ENCODE measurements at regions not wholly inside any gene's neighbourhood (a gene's known extent, or its start where the extent isn't known, plus 50 kb on each side); places are given as distances from the start of the nearest gene placed in this dataset.

DNA sequence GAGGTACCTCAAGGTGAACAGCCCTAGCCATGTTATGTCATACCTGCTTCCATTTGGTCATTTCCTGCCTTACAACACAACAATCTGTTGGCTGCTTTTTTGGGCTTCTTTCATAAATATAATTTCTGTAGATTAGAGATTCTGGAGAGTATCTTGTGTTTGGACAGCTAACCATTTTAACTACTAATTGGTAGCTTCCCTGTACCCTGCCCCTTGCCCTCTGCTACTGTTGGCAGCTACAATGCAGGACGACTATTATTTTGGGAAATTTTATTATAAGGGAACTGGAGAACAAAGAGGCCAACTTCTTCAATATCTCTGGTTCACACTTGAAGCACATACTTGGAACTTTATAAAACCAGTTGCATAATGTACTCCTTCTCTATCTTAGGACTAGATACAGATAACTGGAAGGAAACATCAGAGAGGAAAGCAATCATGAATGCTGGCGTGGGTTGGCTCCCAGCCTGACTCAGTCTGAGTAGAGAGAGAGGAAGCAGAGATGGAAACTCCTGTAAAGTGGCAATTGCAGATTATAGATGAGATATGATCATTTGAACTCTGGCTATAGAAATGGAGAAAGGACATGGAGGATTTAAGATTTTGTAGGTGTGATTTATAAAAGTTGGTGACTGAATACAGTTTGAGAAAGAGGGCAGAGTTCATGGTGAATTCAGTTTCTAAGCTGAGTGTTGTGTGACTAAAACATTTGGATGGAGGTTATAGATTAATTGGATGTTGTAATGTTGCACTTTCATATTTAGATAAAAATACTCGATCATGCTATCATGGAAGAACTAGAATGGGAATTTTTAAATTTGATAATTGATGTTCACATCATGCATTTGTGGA lies 74.5 kb downstream of the MDH1 start:
- 57 to 58% methylated on average over 3 of the region's 3 CpGs for WGBS, 2 donors
- no peaks in the 10 kb centered on the region for H3K4me1 ChIP-seq
- H3K27ac ChIP-seq: no peak overlapping the region
- no peaks in the 10 kb centered on the region for H3K27me3 ChIP-seq
- TF ChIP-seq CTCF (IDR thresholded peaks at IDR 0.05): no peak
- no peak for TF ChIP-seq POLR2A (IDR thresholded peaks at IDR 0.05)
- intact Hi-C loops (cut with DNase I; ENCODE audit: low total_unique reads): no loop called here
- DNase-seq: no peak
- H3K4me3 ChIP-seq: no peak overlapping the region
- H3K36me3 ChIP-seq (ENCODE audit: low read depth, missing control alignments): no peaks in the 10 kb centered on the region
- no peaks in the 10 kb centered on the region for H3K9me3 ChIP-seq

GRCh38 chr2:63665091-63665490 lies 76.3 kb downstream of the MDH1 start:
- no peak for DNase-seq
- no peaks in the 10 kb centered on the region for H3K4me1 ChIP-seq
- H3K36me3 ChIP-seq (ENCODE audit: low read depth, missing control alignments): no peaks in the 10 kb centered on the region
- intact Hi-C loops (cut with DNase I; ENCODE audit: low total_unique reads): no loop called here
- H3K9me3 ChIP-seq: no peaks in the 10 kb centered on the region
- TF ChIP-seq POLR2A (IDR thresholded peaks at IDR 0.05) (no peak), CTCF (IDR thresholded peaks at IDR 0.05) (no peak)
- H3K27me3 ChIP-seq: no peaks in the 10 kb centered on the region
- H3K4me3 ChIP-seq: no peak overlapping the region
- no peak overlapping the region for H3K27ac ChIP-seq
- 47 to 72% methylated on average over 2 of the region's 2 CpGs for WGBS, 2 donors

DNA sequence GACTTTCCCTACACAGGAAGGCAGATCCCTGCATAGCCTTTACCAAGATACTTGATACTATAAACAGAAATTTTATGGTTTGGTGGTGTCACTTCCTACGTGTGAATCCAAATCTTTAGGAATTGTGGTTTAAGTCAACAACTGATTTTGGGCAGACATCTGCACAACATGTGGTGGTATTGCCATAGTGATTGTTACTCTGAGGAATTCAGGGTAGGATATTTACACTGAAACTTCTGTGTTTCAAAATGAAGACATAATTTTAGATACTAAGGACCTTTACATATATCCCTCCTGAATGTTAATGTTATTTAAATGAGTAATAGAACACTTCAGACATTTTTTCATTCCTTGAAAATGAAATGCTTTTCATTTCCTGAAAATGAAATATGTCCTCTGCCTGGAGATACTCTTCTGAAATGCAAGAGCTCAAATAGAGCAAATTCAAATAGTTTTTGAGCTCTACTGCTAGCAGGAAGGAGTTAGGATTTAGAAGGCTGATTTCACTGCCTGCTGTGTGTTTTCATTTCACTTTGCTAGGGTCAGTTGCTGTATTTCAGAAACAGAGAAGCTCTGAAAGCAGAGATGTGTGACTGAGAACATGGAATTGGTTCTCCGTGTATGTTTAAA lies 77.2 kb downstream of the MDH1 start:
- intact Hi-C loops (cut with DNase I; ENCODE audit: low total_unique reads): no loop called here
- TF ChIP-seq CTCF (IDR thresholded peaks at IDR 0.05) (no peak), POLR2A (IDR thresholded peaks at IDR 0.05) (no peak)
- 82 to 88% methylated on average over 2 of the region's 2 CpGs for WGBS, 2 donors
- no peak overlapping the region for H3K27ac ChIP-seq
- no peak for DNase-seq
- no peaks in the 10 kb centered on the region for H3K9me3 ChIP-seq
- no peaks in the 10 kb centered on the region for H3K27me3 ChIP-seq
- H3K36me3 ChIP-seq (ENCODE audit: low read depth, missing control alignments): no peaks in the 10 kb centered on the region
- H3K4me1 ChIP-seq: no peaks in the 10 kb centered on the region
- no peak overlapping the region for H3K4me3 ChIP-seq

DNA sequence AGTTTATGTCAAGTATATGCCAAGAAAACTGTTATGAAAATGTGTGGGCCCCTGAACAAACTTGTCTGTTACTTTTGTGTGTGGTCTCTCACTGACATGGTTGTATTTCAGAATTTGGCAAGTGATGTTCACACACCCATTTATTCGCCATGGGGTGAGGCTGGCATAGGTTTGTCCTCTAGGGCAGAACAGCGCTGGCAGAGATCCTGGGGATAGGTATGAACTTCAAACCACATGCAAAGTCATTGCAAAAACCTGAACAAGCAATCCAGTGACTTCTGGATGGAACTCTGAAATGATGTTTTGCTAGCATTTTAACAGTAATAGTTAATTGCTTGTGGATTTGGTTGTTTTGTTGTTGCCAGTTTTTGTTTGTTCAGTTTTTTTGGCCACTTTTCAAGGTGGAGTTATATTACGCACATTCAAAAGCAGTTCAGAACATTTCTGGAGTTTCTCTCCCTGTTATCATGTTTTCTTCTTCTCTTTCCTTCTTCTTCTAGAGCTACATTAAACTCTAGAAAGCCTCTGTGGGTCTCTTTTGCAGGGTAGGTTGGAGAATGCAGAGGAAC lies 78.5 kb downstream of the MDH1 start:
- no peak for DNase-seq
- TF ChIP-seq POLR2A (IDR thresholded peaks at IDR 0.05): no peak
- TF ChIP-seq CTCF (IDR thresholded peaks at IDR 0.05): no peak
- H3K27ac ChIP-seq: no peak overlapping the region
- no peak overlapping the region for H3K4me3 ChIP-seq
- H3K9me3 ChIP-seq: no peaks in the 10 kb centered on the region
- H3K36me3 ChIP-seq (ENCODE audit: low read depth, missing control alignments): no peaks in the 10 kb centered on the region
- 69 to 73% methylated on average over 3 of the region's 3 CpGs for WGBS, 2 donors
- no peaks in the 10 kb centered on the region for H3K27me3 ChIP-seq
- H3K4me1 ChIP-seq: no peaks in the 10 kb centered on the region
- intact Hi-C loops (cut with DNase I; ENCODE audit: low total_unique reads): no loop called here
